ENCODE measurements at regions not wholly inside any gene's neighbourhood (a gene's known extent, or its start where the extent isn't known, plus 50 kb on each side); places are given as distances from the start of the nearest gene placed in this dataset.

- Histone ChIP-seq H3K27ac (ENCODE audit: low read length) (no peak overlapping the region), H3K4me3 (ENCODE audit: low read depth in 2 of 2, low read length in 2 of 2) (no peak overlapping the region), H3K9me3 (ENCODE audit: control insufficient read depth, insufficient read depth, low read depth, low read length) (no peaks in the 10 kb centered on the region), H3K27me3 (ENCODE audit: control insufficient read depth, insufficient read depth, low read length) (peaks cover 34% of the 10 kb centered on the region), H3K4me1 (ENCODE audit: control insufficient read depth, insufficient read depth, low read length) (no peaks in the 10 kb centered on the region), H3K36me3 (ENCODE audit: control insufficient read depth, insufficient read depth, low read length) (no peaks in the 10 kb centered on the region)
- in situ Hi-C loops (cut with HindIII; ENCODE audit: low pct_unique_long_range_greater_than_20kb, low sequenced_read_pairs): no loop called here
- ChIA-PET POLR2A (no interaction called here), CTCF (interaction anchor here (0.5 kb wide), 1 partner anchor 602 kb away, joined by 12 read pairs; no protein-coding TSS in a partner anchor)
- TF ChIP-seq SIN3A (IDR thresholded peaks at IDR 0.05; ENCODE audit: borderline replicate concordance, insufficient read depth, low read depth, low read length) (no peak), POLR2AphosphoS5 (IDR thresholded peaks at IDR 0.05; ENCODE audit: low read depth, low read length) (no peak), REST (IDR thresholded peaks at IDR 0.05; ENCODE audit: insufficient read depth in 1 of 2, low read depth in 2 of 2, low read length in 1 of 2) (no peak), CTCF (IDR thresholded peaks at IDR 0.05) (no peak), TCF7L2 (IDR thresholded peaks at IDR 0.05; ENCODE audit: low read depth, low read length) (no peak)
- ATAC-seq (no peak), DNase-seq (ENCODE audit: low read depth, low spot score) (no peak)
- intact Hi-C loops (cut with micrococcal nuclease; ENCODE audit: unreplicated experiment): no loop called here
- BruUV-seq (replicated peaks): no TSS peak
These were observed 333.3 kb upstream of the ROPN1 start for GRCh38 chr3:124325248-124325647.

GRCh38 chr3:124329723-124330122 lies 337.8 kb upstream of the ROPN1 start:
- Histone ChIP-seq H3K4me3 (ENCODE audit: low read depth in 2 of 2, low read length in 2 of 2) (no peak overlapping the region), H3K27ac (ENCODE audit: low read length) (no peak overlapping the region), H3K4me1 (ENCODE audit: control insufficient read depth, insufficient read depth, low read length) (no peaks in the 10 kb centered on the region), H3K27me3 (ENCODE audit: control insufficient read depth, insufficient read depth, low read length) (peaks cover 12% of the 10 kb centered on the region), H3K9me3 (ENCODE audit: control insufficient read depth, insufficient read depth, low read depth, low read length) (no peaks in the 10 kb centered on the region), H3K36me3 (ENCODE audit: control insufficient read depth, insufficient read depth, low read length) (no peaks in the 10 kb centered on the region)
- DNase-seq (ENCODE audit: low read depth, low spot score) (no peak), ATAC-seq (no peak)
- POLR2A ChIA-PET: no interaction called here
- in situ Hi-C loops (cut with HindIII; ENCODE audit: low pct_unique_long_range_greater_than_20kb, low sequenced_read_pairs) (no loop called here), intact Hi-C loops (cut with micrococcal nuclease; ENCODE audit: unreplicated experiment) (no loop called here)
- no TSS peak for BruUV-seq (replicated peaks)
- CTCF ChIA-PET: no interaction called here
- TF ChIP-seq POLR2AphosphoS5 (IDR thresholded peaks at IDR 0.05; ENCODE audit: low read depth, low read length) (no peak), TCF7L2 (IDR thresholded peaks at IDR 0.05; ENCODE audit: low read depth, low read length) (no peak), REST (IDR thresholded peaks at IDR 0.05; ENCODE audit: insufficient read depth in 1 of 2, low read depth in 2 of 2, low read length in 1 of 2) (no peak), CTCF (IDR thresholded peaks at IDR 0.05) (no peak), SIN3A (IDR thresholded peaks at IDR 0.05; ENCODE audit: borderline replicate concordance, insufficient read depth, low read depth, low read length) (no peak)
